ENCODE measurements at regions not wholly inside any gene's neighbourhood (a gene's known extent, or its start where the extent isn't known, plus 50 kb on each side); places are given as distances from the start of the nearest gene placed in this dataset.

GRCh38 chr5:3489239-3489843 is 106.3 kb upstream of the IRX1 start:
- Histone ChIP-seq H3K27ac (no peak overlapping the region), H3K4me3 (replicated peaks in 1 of 3) (no peak overlapping the region), H3K4me1 (no peaks in the 10 kb centered on the region), H3K36me3 (no peaks in the 10 kb centered on the region), H3K9me3 (no peaks in the 10 kb centered on the region), H3K27me3 (no peaks in the 10 kb centered on the region)
- intact Hi-C loops (cut with DNase I): no loop called here
- TF ChIP-seq POLR2A (IDR thresholded peaks at IDR 0.05) (no peak), CTCF (IDR thresholded peaks at IDR 0.05) (no peak)
- no peak for DNase-seq
- 37 to 49% methylated on average over 21 of the region's 21 CpGs for WGBS, 2 donors

GRCh38 chr5:3484836-3485235 is 110.8 kb upstream of the IRX1 start:
- Histone ChIP-seq H3K4me1 (no peaks in the 10 kb centered on the region), H3K4me3 (replicated peaks in 1 of 3) (no peak overlapping the region), H3K27ac (no peak overlapping the region), H3K9me3 (no peaks in the 10 kb centered on the region), H3K27me3 (no peaks in the 10 kb centered on the region), H3K36me3 (no peaks in the 10 kb centered on the region)
- no peak for DNase-seq
- WGBS, 2 donors: 58 to 61% methylated on average over 5 of the region's 5 CpGs
- intact Hi-C loops (cut with DNase I): no loop called here
- TF ChIP-seq CTCF (IDR thresholded peaks at IDR 0.05) (no peak), POLR2A (IDR thresholded peaks at IDR 0.05) (no peak)

GRCh38 chr5:3481175-3481574 is 114.5 kb upstream of the IRX1 start:
- no peaks in the 10 kb centered on the region for H3K4me1 ChIP-seq
- no peaks in the 10 kb centered on the region for H3K36me3 ChIP-seq
- no peak overlapping the region for H3K4me3 ChIP-seq (replicated peaks in 1 of 3)
- H3K27me3 ChIP-seq: no peaks in the 10 kb centered on the region
- TF ChIP-seq CTCF (IDR thresholded peaks at IDR 0.05): no peak
- no peak for TF ChIP-seq POLR2A (IDR thresholded peaks at IDR 0.05)
- no peak overlapping the region for H3K27ac ChIP-seq
- no peak for DNase-seq
- 27 to 47% methylated on average over 3 of the region's 3 CpGs for WGBS, 2 donors
- intact Hi-C loops (cut with DNase I): no loop called here
- no peaks in the 10 kb centered on the region for H3K9me3 ChIP-seq

- TF ChIP-seq POLR2A (IDR thresholded peaks at IDR 0.05) (no peak), CTCF (IDR thresholded peaks at IDR 0.05) (no peak)
- 86 to 92% methylated on average over 1 of the region's 1 CpG for WGBS, 2 donors
- intact Hi-C loops (cut with DNase I): no loop called here
These were observed 120.0 kb upstream of the IRX1 start for GRCh38 chr5:3475674-3476073.

GRCh38 chr5:3466392-3466791 is 129.2 kb upstream of the IRX1 start:
- TF ChIP-seq POLR2A (IDR thresholded peaks at IDR 0.05) (no peak), CTCF (IDR thresholded peaks at IDR 0.05) (no peak)

More at GRCh38 chr5:3475674-3476073, 120.0 kb upstream of the IRX1 start:
- DNase-seq: no peak
- H3K4me1 ChIP-seq: no peaks in the 10 kb centered on the region
- no peaks in the 10 kb centered on the region for H3K27me3 ChIP-seq
- no peak overlapping the region for H3K4me3 ChIP-seq (replicated peaks in 1 of 3)
- no peak overlapping the region for H3K27ac ChIP-seq
- H3K9me3 ChIP-seq: no peaks in the 10 kb centered on the region
- H3K36me3 ChIP-seq: no peaks in the 10 kb centered on the region

More at GRCh38 chr5:3466392-3466791, 129.2 kb upstream of the IRX1 start:
- 83 to 87% methylated on average over 1 of the region's 1 CpG for WGBS, 2 donors
- intact Hi-C loops (cut with DNase I): no loop called here
- Histone ChIP-seq H3K36me3 (no peaks in the 10 kb centered on the region), H3K4me1 (no peaks in the 10 kb centered on the region), H3K4me3 (replicated peaks in 1 of 3) (no peak overlapping the region), H3K27ac (no peak overlapping the region), H3K27me3 (no peaks in the 10 kb centered on the region), H3K9me3 (no peaks in the 10 kb centered on the region)
- DNase-seq: no peak

Measured in thyroid gland (tissue), 4 donors.